Smooth muscle cell (in vitro differentiated cells): ENCODE measurements at regions not wholly inside any gene's neighbourhood (a gene's known extent, or its start where the extent isn't known, plus 50 kb on each side); places are given as distances from the start of the nearest gene placed in this dataset.

Experiments
- DNase-seq: peaks from one replicate; lab custom pipeline; 2025; ENCODE audit not compliant: unreplicated experiment; lab: John Stamatoyannopoulos, UW
- H2AFZ ChIP-seq: fragments of 200-600 bp; sonication (generic); 2 replicates; pipeline ENCODE4 v1.6.0; 2016; ENCODE audit warnings: antibody characterized with exemption, low read depth, mild to moderate bottlenecking
- H3F3A ChIP-seq: fragments of 200-600 bp; sonication (generic); 2 replicates; pipeline ENCODE4 v1.6.0; 2017; ENCODE audit warnings: antibody characterized with exemption, low read depth
- H3K27ac ChIP-seq: fragments of 200-600 bp; sonication (generic); 2 replicates; pipeline ENCODE4 v1.5.1; 2016; ENCODE audit warnings: low read depth, mild to moderate bottlenecking
- H3K27me3 ChIP-seq: fragments of 200-600 bp; sonication (generic); 2 replicates; pipeline ENCODE4 v1.6.1; 2016; ENCODE audit warnings: low read depth, mild to moderate bottlenecking
- H3K36me3 ChIP-seq: fragments of 200-600 bp; sonication (generic); 2 replicates; pipeline ENCODE4 v1.5.1; 2016; ENCODE audit warnings: low read depth
- H3K4me1 ChIP-seq: fragments of 200-600 bp; sonication (generic); 2 replicates; pipeline ENCODE4 v1.5.1; 2016; ENCODE audit warnings: low read depth
- H3K4me2 ChIP-seq: fragments of 200-600 bp; sonication (generic); 2 replicates; pipeline ENCODE4 v1.6.0; 2016; ENCODE audit warnings: mild to moderate bottlenecking
- H3K4me3 ChIP-seq: fragments of 200-600 bp; sonication (generic); 2 replicates; pipeline ENCODE4 v1.5.1; 2016; ENCODE audit warnings: mild to moderate bottlenecking
- H3K79me2 ChIP-seq: fragments of 200-600 bp; sonication (generic); 2 replicates; pipeline ENCODE4 v1.6.0; 2016; ENCODE audit warnings: low read depth, mild to moderate bottlenecking
- H3K9ac ChIP-seq: fragments of 200-600 bp; sonication (generic); 2 replicates; pipeline ENCODE4 v1.6.0; 2016; ENCODE audit warnings: low read depth
- H3K9me3 ChIP-seq: fragments of 200-600 bp; sonication (generic); replicated peaks from 2 replicates; pipeline ENCODE4 v1.5.1; 2016; ENCODE audit warnings: low read depth
- H4K20me1 ChIP-seq: fragments of 200-600 bp; sonication (generic); 2 replicates; pipeline ENCODE4 v1.6.0; 2016; ENCODE audit warnings: low read depth
- CTCF ChIP-seq: fragments of 200-600 bp; sonication (generic); IDR thresholded peaks from 2 replicates; pipeline ENCODE4 v1.5.1; 2017; ENCODE audit warnings: borderline replicate concordance, mild to moderate bottlenecking, antibody characterized with exemption; ENCODE audit not compliant: insufficient read depth, poor library complexity, severe bottlenecking
- WGBS: methylation state at CpG from one replicate; pipeline ENCODE4 v1.1.7; 2016; ENCODE audit warnings: low lambda C conversion rate; 5-methylcytosine and 5-hydroxymethylcytosine counted together

DNA sequence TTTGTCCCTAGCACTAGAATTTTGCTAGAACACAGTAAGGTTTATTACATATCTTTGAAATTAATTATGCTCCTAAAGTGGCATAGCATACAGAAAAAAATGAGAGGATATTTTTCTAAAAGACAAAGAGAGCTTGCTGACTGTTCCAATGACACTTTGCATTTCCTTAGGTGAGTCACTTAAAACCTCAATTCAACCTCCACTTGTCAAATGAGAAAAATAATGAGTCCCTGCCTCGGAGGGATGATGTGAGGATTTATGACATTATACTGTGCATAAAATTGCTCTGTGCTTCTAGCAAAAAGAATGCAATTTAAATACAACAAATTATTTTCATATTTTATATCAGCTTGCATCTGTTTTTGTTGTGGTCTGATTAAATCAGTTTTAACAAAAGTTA is 1417.0 kb upstream of the ALCAM start:
- Histone ChIP-seq H3K27ac (no peak overlapping the region), H2AFZ (no peak overlapping the region), H3K4me3 (no peak overlapping the region), H4K20me1 (no peaks in the 10 kb centered on the region), H3K27me3 (no peaks in the 10 kb centered on the region), H3K4me2 (no peak overlapping the region), H3K4me1 (no peaks in the 10 kb centered on the region), H3K9me3 (no peaks in the 10 kb centered on the region), H3F3A (no peaks in the 10 kb centered on the region), H3K36me3 (no peaks in the 10 kb centered on the region), H3K79me2 (no peaks in the 10 kb centered on the region), H3K9ac (no peak overlapping the region)
- no peak for TF ChIP-seq CTCF
- 59% methylated on average over 1 of the region's 1 CpG for WGBS
- no peak for DNase-seq

DNA sequence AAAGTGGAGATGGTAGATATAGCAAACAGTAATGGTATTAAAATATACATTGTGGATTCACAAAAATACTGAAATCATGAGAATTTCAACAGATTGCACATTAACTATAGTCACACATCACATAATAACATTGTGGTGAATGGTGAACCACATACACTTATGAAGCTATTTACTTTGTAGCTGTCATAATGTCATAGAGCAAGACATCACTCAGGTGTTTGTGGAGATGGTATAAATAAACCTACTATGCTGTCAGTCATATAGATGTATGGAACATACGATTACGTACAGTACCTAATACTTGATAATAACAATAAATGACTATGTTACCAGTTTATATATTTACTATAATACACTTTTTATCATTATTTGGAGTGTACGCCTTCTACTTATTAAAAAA is 1416.0 kb upstream of the ALCAM start:
- H3K4me2 ChIP-seq: no peak overlapping the region
- TF ChIP-seq CTCF: no peak

GRCh38 chr3:103953796-103954195 is 1412.9 kb upstream of the ALCAM start:
- H2AFZ ChIP-seq: no peak overlapping the region
- H3K4me1 ChIP-seq: no peaks in the 10 kb centered on the region
- no peaks in the 10 kb centered on the region for H3K27me3 ChIP-seq
- H3K27ac ChIP-seq: no peak overlapping the region
- no peak overlapping the region for H3K4me2 ChIP-seq
- H3K79me2 ChIP-seq: no peaks in the 10 kb centered on the region
- TF ChIP-seq CTCF: no peak
- no peaks in the 10 kb centered on the region for H4K20me1 ChIP-seq
- DNase-seq: no peak
- H3F3A ChIP-seq: no peaks in the 10 kb centered on the region
- H3K9me3 ChIP-seq: no peaks in the 10 kb centered on the region
- no peaks in the 10 kb centered on the region for H3K36me3 ChIP-seq
- no peak overlapping the region for H3K9ac ChIP-seq
- 98% methylated on average over 2 of the region's 2 CpGs for WGBS
- H3K4me3 ChIP-seq: no peak overlapping the region

More for the DNA sequence above, 1416.0 kb upstream of the ALCAM start:
- H3K4me3 ChIP-seq: no peak overlapping the region
- H3K4me1 ChIP-seq: no peaks in the 10 kb centered on the region
- H3K79me2 ChIP-seq: no peaks in the 10 kb centered on the region
- H3K9me3 ChIP-seq: no peaks in the 10 kb centered on the region
- no peak overlapping the region for H2AFZ ChIP-seq
- H3F3A ChIP-seq: no peaks in the 10 kb centered on the region
- no peak overlapping the region for H3K27ac ChIP-seq
- no peaks in the 10 kb centered on the region for H3K27me3 ChIP-seq
- H3K36me3 ChIP-seq: no peaks in the 10 kb centered on the region
- 84% methylated on average over 3 of the region's 3 CpGs for WGBS
- no peak for DNase-seq
- no peak overlapping the region for H3K9ac ChIP-seq
- no peaks in the 10 kb centered on the region for H4K20me1 ChIP-seq

GRCh38 chr3:103960819-103961218 is 1405.9 kb upstream of the ALCAM start:
- Histone ChIP-seq H3K4me2 (no peak overlapping the region), H3K4me1 (no peaks in the 10 kb centered on the region), H3K27me3 (no peaks in the 10 kb centered on the region), H2AFZ (no peak overlapping the region), H3K27ac (no peak overlapping the region), H3F3A (no peaks in the 10 kb centered on the region), H3K4me3 (no peak overlapping the region), H3K36me3 (no peaks in the 10 kb centered on the region), H3K9ac (no peak overlapping the region), H4K20me1 (no peaks in the 10 kb centered on the region), H3K9me3 (no peaks in the 10 kb centered on the region), H3K79me2 (no peaks in the 10 kb centered on the region)
- TF ChIP-seq CTCF: no peak
- DNase-seq: no peak
